BE2C (cell line): ENCODE measurements at regions not wholly inside any gene's neighbourhood (a gene's known extent, or its start where the extent isn't known, plus 50 kb on each side); places are given as distances from the start of the nearest gene placed in this dataset.

Source experiments
- DNase-seq: peaks from one replicate; pipeline ENCODE4 v3.0.0-alpha.2; 2020
- H3K27me3 ChIP-seq: fragments of 250-450 bp; sonication (Bioruptor Pico); 2 replicates; pipeline ENCODE4 v1.5.1; 2020; ENCODE audit warnings: mild to moderate bottlenecking
- H3K36me3 ChIP-seq: fragments of 250-450 bp; sonication (Bioruptor Pico); 2 replicates; pipeline ENCODE4 v1.5.1; 2020; ENCODE audit warnings: mild to moderate bottlenecking
- H3K4me1 ChIP-seq: fragments of 250-450 bp; sonication (Bioruptor Pico); 2 replicates; pipeline ENCODE4 v1.5.1; 2020
- H3K4me3 ChIP-seq: 2 replicates; pipeline ENCODE4 v1.5.1; 2011; ENCODE audit warnings: low read depth, low read length
- H3K9me3 ChIP-seq: fragments of 250-450 bp; sonication (Bioruptor Pico); 2 replicates; pipeline ENCODE4 v1.5.1; 2020
- CTCF ChIP-seq: IDR thresholded peaks from 2 replicates; pipeline ENCODE4 v1.5.1; 2012; ENCODE audit warnings: mild to moderate bottlenecking, low read depth, low read length

GRCh38 chr2:221204699-221205098 lies 367.4 kb downstream of the EPHA4 start:
- H3K27me3 ChIP-seq: no peaks in the 10 kb centered on the region
- no peaks in the 10 kb centered on the region for H3K4me1 ChIP-seq
- H3K36me3 ChIP-seq: no peaks in the 10 kb centered on the region
- TF ChIP-seq CTCF: no peak
- H3K4me3 ChIP-seq: no peak overlapping the region
- no peaks in the 10 kb centered on the region for H3K9me3 ChIP-seq
- DNase-seq: no peak

GRCh38 chr2:221205103-221205673 lies 366.9 kb downstream of the EPHA4 start:
- H3K4me1 ChIP-seq: no peaks in the 10 kb centered on the region
- no peak for DNase-seq
- TF ChIP-seq CTCF: no peak
- no peaks in the 10 kb centered on the region for H3K36me3 ChIP-seq
- no peak overlapping the region for H3K4me3 ChIP-seq
- H3K27me3 ChIP-seq: no peaks in the 10 kb centered on the region
- no peaks in the 10 kb centered on the region for H3K9me3 ChIP-seq

GRCh38 chr2:221210686-221211085 lies 361.4 kb downstream of the EPHA4 start:
- Histone ChIP-seq H3K36me3 (no peaks in the 10 kb centered on the region), H3K27me3 (no peaks in the 10 kb centered on the region), H3K9me3 (no peaks in the 10 kb centered on the region), H3K4me1 (no peaks in the 10 kb centered on the region), H3K4me3 (no peak overlapping the region)
- TF ChIP-seq CTCF: no peak
- DNase-seq: no peak

GRCh38 chr2:221211653-221212052 lies 360.5 kb downstream of the EPHA4 start:
- no peak for TF ChIP-seq CTCF
- no peaks in the 10 kb centered on the region for H3K4me1 ChIP-seq
- no peaks in the 10 kb centered on the region for H3K27me3 ChIP-seq
- no peaks in the 10 kb centered on the region for H3K9me3 ChIP-seq
- no peak for DNase-seq
- no peaks in the 10 kb centered on the region for H3K36me3 ChIP-seq
- H3K4me3 ChIP-seq: no peak overlapping the region

- H3K9me3 ChIP-seq: no peaks in the 10 kb centered on the region
These were observed 360.0 kb downstream of the EPHA4 start for GRCh38 chr2:221212105-221212504.

More at GRCh38 chr2:221212105-221212504, 360.0 kb downstream of the EPHA4 start:
- Histone ChIP-seq H3K27me3 (no peaks in the 10 kb centered on the region), H3K36me3 (no peaks in the 10 kb centered on the region), H3K4me3 (no peak overlapping the region), H3K4me1 (no peaks in the 10 kb centered on the region)
- no peak for TF ChIP-seq CTCF
- DNase-seq: no peak
